HG03460 (cell line): ENCODE measurements at regions not wholly inside any gene's neighbourhood (a gene's known extent, or its start where the extent isn't known, plus 50 kb on each side); places are given as distances from the start of the nearest gene placed in this dataset.

Experiments used
- ATAC-seq: cut with Tn5 transposase; IDR thresholded peaks from one replicate; pipeline ENCODE4 v1.9.1; 2021; ENCODE audit not compliant: unreplicated experiment

DNA sequence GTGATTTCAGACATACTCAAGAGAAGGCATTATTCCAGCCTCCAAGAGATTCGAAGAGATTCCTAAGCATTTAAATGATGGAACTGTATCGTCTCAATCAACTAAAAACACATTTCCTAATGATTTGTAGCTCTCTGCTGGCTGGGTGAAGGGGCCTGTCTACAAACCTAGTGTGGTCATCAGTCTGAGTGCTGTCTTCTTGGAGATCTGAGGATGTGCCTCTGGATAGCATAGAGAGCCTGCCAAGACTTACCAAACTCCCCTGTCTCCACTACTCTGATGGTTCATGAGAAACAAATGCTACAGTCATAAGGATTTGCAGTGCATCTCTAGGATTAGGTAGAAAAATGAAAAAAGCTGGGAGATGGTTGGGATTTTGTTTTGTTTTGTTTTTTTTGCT is 176.9 kb upstream of the CITED2 start:
- ATAC-seq, result no peak

DNA sequence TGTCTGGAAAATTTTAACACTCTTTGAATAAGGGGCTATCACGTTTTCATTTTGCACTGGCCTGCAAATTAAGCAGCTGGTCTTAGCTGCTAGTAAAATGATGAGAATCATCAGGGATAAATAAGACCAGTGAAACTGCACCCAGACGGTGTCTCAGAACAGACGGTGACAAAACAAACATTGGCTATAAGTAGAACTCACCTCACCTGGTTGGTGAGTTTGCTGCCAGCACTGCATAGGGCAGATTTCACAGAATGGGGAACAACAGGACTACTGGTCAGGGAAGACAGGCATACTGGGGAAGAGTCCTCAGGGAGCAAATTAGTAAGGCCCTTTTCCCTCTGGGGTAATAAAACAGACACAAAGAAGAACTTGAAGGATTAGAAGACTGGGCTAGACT is 175.9 kb upstream of the CITED2 start:
- no peak for ATAC-seq

DNA sequence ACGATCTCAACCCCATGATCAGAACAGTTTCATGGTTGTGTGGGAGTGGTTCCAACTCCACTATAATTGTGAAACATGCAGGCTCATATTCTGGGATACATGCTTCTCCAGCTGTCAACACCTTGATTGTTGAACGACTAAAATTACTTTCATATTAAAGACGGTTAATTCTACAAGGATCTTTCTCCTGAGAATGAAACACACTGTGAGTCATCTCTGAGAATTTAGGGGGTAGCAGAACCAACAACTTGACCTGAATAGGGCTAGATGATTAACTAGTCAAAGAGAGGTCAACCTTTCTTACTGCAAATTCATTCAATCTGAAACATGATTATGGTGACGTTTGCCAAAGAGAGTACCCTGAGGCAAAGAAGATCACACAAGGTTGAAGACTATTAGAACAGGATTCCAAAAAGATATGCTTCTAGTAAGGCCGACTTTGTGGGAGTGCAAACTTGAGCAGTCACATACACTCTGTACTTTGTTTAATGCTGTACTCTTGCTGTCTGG is 175.2 kb upstream of the CITED2 start:
- no peak for ATAC-seq

DNA sequence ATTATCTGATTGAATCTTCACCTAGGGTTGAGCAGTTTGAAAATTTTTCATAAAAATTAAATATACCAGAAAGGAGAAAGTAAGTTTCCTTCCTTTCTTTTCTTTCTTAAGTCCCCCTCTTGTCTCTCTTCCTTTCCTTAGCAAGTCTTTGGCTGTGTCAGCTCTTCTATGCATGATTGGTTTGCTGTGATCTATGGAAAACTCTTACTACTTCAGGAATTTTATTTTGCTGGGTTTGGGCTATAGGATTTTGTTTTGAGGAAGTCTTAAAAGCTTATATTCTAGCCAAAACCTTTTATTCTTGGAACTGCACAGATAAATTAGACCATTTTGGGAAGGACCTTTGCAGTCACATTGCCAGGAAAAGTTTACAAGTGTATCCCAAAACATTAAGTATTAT is 173.4 kb upstream of the CITED2 start:
- ATAC-seq, result no peak

GRCh38 chr6:139547122-139547776 is 172.8 kb upstream of the CITED2 start:
- no peak for ATAC-seq

GRCh38 chr6:139546106-139546472 is 171.6 kb upstream of the CITED2 start:
- ATAC-seq, result no peak

- ATAC-seq, result no peak
Measured at GRCh38 chr6:139545206-139546105, 171.0 kb upstream of the CITED2 start.

GRCh38 chr6:139544701-139545057 is 170.2 kb upstream of the CITED2 start:
- ATAC-seq, result no peak

- ATAC-seq, result no peak
Measured at GRCh38 chr6:139542351-139542750, 167.9 kb upstream of the CITED2 start.

DNA sequence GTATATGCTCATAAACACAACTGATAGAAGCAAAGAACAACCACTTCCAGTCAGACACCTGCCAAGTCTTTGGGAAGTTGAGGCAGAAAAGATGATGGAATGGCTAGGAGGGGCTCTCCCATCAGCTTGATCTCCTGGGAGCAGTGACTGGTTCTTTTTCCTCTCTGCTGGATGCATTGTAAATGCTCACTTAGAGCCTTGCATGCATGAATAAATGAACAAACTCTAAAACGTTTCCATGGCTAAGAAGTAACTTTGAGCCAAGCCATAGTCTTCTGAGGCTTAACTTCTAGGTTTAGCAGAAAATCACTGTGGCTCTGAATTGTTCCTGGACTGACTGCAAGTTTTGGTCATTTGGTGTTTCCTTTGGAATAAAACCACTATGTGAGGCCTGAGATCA is 166.4 kb upstream of the CITED2 start:
- ATAC-seq, result no peak

DNA sequence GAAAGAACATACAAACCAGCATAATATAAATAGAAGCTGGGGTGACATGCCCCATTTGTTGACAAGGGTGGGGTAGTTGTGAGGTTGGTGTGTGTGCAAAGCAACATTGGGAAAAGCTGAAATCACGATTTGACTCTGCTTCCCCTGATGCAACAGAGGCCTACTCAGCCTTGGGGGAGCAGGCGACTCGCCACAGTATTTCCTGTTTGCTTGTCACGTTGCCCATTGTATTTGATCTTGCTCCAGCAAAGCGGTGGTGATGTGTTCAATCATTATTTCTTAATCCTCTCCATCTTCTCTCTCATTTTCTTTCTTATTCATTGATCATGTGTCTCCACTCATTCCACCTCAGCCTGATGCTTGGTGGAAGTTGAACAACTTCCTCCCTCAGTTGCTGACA is 165.8 kb upstream of the CITED2 start:
- ATAC-seq, result peak; percentile 47

DNA sequence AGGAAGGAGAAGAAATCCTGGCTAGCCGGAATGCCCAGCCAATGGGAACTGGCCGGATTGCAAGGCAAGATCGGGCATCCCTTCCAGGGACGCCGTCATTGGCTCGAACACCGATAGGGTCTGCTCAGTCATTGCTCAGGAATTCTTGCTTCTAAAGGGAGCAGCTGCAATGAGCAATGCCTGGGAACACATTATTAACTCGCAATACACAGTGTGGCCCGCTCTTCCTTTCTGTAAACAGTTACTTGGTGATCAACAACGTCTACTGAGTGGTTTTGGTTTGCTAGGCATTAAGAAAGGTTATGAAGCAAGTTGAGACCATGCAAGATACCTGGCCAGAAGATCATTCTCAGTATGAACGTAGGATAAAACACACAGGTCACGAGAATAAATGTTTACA is 165.4 kb upstream of the CITED2 start:
- peak; percentile 23 for ATAC-seq

DNA sequence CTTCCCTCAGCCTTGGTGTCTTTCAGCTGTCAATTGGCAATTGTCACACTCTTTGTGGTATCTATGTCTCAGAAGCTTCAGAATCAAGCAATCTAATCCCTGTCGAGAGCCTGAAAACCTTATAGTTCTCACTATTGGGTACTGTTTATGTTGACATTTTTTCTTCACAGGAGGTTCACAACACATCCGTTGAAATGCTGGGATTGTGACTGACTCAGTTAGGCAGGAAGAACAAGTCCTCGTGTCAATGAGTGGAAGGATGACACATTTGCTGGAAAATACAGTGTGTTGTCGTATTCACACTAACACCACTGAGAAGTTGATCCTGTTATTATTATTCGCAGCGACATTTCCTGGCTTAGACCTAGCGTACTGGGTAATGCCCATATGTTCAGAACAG is 163.9 kb upstream of the CITED2 start:
- no peak for ATAC-seq

DNA sequence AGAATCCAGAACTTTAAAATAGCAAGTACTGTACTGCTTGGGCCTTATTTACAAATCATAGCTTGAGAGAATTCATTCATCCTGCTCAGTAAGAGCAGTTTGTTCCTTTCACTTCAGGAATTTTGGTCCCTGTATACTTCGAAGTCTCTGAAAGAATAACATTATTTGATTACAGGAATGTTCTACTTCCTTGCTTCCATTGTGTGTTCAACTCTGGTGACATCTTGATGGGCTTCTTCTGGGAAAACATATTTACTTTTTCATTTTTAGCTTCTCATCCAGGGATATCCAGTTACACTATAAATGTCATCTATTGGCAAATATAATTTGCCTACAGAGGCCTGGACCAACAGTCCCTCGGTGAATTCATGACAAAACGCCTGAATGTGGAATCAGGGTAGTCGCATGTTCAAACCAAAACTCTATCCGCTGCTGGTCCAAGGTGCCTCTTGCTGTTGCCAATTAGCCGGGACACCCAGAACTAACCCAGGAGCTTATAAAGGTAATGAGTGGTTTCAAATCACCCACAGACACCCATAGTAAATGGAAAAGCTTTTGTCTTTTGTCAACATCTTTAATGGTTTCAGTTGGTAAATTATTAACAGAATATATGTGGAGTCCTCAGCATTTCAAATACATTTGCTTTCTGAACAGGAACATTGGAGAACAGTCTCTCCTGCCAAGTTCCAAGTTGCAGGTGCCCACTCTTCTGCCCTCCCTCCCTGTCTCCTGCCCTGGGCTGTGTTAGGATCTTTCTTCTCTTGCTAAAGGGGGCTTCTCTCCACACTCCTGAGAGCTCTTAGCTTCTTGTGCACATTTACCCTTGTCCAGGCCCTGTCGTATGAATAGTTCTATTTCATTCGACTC is 162.5 kb upstream of the CITED2 start:
- no peak for ATAC-seq

GRCh38 chr6:139534472-139535115 is 160.1 kb upstream of the CITED2 start:
- no peak for ATAC-seq

DNA sequence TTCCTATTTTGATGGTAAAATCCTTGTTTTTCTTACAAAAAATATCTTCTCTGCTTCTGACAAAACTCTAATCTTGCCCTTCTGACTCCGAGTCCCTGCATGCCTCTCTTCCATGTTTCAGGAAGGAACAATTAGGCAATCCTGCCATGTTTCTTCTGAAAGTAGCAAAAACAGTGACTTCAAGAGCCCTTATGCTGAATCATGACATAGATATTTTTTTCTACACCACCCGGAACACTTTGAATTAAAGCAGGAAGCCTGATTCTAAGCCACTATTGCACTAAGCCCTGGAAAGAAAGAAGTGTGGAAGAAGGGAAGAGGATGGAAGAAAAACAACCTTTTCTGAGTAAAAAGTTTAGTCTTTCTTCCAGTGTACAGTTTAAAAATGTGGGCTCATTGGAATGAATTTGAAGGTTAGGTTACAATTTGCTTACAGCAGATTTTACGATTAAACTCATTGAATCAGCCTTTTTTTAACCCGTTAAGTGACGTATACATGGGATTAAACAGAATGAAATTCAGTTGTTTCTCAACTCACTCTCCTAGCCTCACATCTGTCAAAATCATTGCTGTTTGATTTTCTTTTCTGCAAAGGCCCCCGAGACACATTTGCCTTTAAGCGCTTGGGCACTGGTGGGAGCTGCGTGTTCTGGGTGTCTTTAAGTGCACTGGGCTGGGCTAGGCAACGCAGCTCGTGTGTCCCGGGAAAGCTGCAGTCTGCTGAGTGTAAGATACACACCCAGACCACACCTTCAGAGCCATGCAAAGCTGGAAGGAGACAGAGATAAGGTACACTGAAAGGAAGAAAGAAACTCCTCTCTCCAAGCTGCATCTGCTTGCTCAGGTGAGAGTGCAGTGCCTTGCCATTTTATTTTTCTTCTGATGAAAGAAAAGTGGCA is 159.4 kb upstream of the CITED2 start:
- no peak for ATAC-seq

- ATAC-seq, result no peak
Measured at GRCh38 chr6:139533171-139533570, 158.7 kb upstream of the CITED2 start.

DNA sequence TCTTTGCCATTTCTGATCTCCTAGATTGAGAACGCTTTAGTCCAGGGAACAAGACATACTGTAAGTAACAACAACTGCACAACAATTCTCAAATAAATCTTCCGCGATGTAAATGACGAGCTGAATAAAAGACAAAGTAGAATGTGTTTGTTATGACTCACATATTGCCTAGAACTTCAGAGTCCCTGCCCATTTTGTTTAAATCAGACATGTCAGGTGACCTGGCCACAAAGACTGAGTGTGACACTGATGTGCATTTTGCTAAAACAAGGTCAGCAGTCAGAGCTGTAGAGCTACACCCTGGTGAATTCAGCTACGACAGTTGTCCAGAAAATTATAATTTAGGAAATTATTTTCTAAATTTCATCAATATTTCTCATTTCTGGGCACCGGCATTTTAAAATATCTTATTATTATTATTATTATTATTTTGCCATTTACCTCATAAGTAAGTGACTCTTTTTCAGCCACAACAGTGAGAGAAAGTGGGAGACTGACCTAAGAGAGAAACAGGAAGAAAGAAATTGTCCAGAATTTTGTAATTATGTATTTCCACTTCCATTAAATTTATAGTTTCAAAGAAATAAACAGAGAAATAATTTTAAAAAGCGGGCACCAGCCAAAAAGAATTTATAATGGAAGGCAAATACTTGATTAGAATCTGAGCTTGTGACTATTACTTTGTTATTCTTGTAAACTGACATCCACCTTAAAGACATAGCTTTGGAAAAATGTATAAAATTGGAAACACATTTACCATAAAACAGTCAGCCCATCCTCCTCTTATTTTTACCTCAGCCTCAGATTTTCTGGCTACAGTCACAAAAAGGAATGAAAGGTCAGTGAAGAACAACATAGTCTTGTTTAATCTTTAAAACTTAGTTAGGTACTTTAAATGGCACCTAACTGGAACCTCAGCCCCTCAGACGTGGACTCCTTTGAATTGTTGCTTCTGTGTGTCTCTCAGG is 157.0 kb upstream of the CITED2 start:
- ATAC-seq, result no peak

GRCh38 chr6:139530561-139530960 is 156.1 kb upstream of the CITED2 start:
- no peak for ATAC-seq
